Loucy (cell line): ENCODE measurements at regions not wholly inside any gene's neighbourhood (a gene's known extent, or its start where the extent isn't known, plus 50 kb on each side); places are given as distances from the start of the nearest gene placed in this dataset.

Experiments
- H2AFZ ChIP-seq: fragments of 200-600 bp; sonication (generic); 2 replicates; pipeline ENCODE4 v1.6.0; 2016; ENCODE audit warnings: antibody characterized with exemption, mild to moderate bottlenecking, low read length, moderate library complexity
- H3F3A ChIP-seq: fragments of 200-600 bp; 2 replicates; pipeline ENCODE4 v1.6.0; 2016; ENCODE audit warnings: antibody characterized with exemption, low read depth, mild to moderate bottlenecking
- H3K27me3 ChIP-seq: fragments of 200-600 bp; sonication (generic); 2 replicates; pipeline ENCODE4 v1.6.1; 2014; ENCODE audit warnings: low read length, mild to moderate bottlenecking; ENCODE audit not compliant: insufficient read depth, poor library complexity, severe bottlenecking
- H3K36me3 ChIP-seq: fragments of 200-600 bp; sonication (generic); 2 replicates; pipeline ENCODE4 v1.6.1; 2016; ENCODE audit warnings: low read length; ENCODE audit not compliant: insufficient read depth
- H3K4me1 ChIP-seq: fragments of 200-600 bp; sonication (generic); 2 replicates; pipeline ENCODE4 v1.5.1; 2014; ENCODE audit warnings: low read length, mild to moderate bottlenecking; ENCODE audit not compliant: insufficient read depth, poor library complexity, severe bottlenecking
- H3K4me2 ChIP-seq: fragments of 200-600 bp; sonication (generic); 2 replicates; pipeline ENCODE4 v1.6.0; 2014; ENCODE audit warnings: antibody characterized with exemption, low read length, low read depth, mild to moderate bottlenecking; ENCODE audit not compliant: poor library complexity, severe bottlenecking
- H3K4me3 ChIP-seq: fragments of 200-600 bp; sonication (generic); 2 replicates; pipeline ENCODE4 v1.5.1; 2014; ENCODE audit warnings: low read length, mild to moderate bottlenecking, mixed read lengths; ENCODE audit not compliant: poor library complexity, severe bottlenecking
- H3K79me2 ChIP-seq: fragments of 200-600 bp; sonication (generic); 2 replicates; pipeline ENCODE4 v1.6.1; 2014; ENCODE audit warnings: low read length; ENCODE audit not compliant: insufficient read depth
- H3K9ac ChIP-seq: fragments of 200-600 bp; sonication (generic); 2 replicates; pipeline ENCODE4 v1.6.0; 2014; ENCODE audit warnings: mild to moderate bottlenecking, low read depth, low read length, moderate library complexity; ENCODE audit not compliant: poor library complexity, severe bottlenecking
- H3K9me2 ChIP-seq: fragments of 200-600 bp; sonication (generic); replicated peaks from 2 replicates; pipeline ENCODE4 v1.6.1; 2016; ENCODE audit warnings: low read depth, low read length, mixed read lengths
- H3K9me3 ChIP-seq: fragments of 200-600 bp; sonication (generic); 2 replicates; pipeline ENCODE4 v1.6.1; 2014; ENCODE audit warnings: mild to moderate bottlenecking, antibody characterized with exemption, low read length, low read depth; ENCODE audit not compliant: insufficient read depth
- H4K20me1 ChIP-seq: fragments of 200-600 bp; sonication (generic); 2 replicates; pipeline ENCODE4 v1.6.0; 2014; ENCODE audit warnings: antibody characterized with exemption, low read length, mild to moderate bottlenecking; ENCODE audit not compliant: insufficient read depth, poor library complexity, severe bottlenecking
- CTCF ChIP-seq: fragments of 200-600 bp; sonication (generic); conservative IDR thresholded peaks from 2 replicates; pipeline ENCODE4 v1.5.1; 2014; ENCODE audit warnings: mild to moderate bottlenecking, antibody characterized with exemption, low read length
- EZH2phosphoT487 ChIP-seq: fragments of 200-600 bp; IDR thresholded peaks from 2 replicates; pipeline ENCODE4 v1.6.1; 2018; ENCODE audit warnings: antibody characterized with exemption, mild to moderate bottlenecking, moderate library complexity, borderline replicate concordance

- Histone ChIP-seq H3K9me2 (no peaks in the 10 kb centered on the region), H3K36me3 (no peaks in the 10 kb centered on the region), H3K4me2 (no peak overlapping the region), H3K27me3 (no peaks in the 10 kb centered on the region), H3K4me1 (no peaks in the 10 kb centered on the region), H3F3A (no peaks in the 10 kb centered on the region), H4K20me1 (no peaks in the 10 kb centered on the region), H3K79me2 (no peaks in the 10 kb centered on the region), H3K9me3 (no peaks in the 10 kb centered on the region), H2AFZ (no peak overlapping the region), H3K4me3 (no peak overlapping the region), H3K9ac (no peak overlapping the region)
- TF ChIP-seq CTCF, result no peak
- TF ChIP-seq EZH2phosphoT487, result no peak
Measured at GRCh38 chr6:119818876-119819275, 469.3 kb upstream of the MAN1A1 start.

- no peaks in the 10 kb centered on the region for H4K20me1 ChIP-seq
- no peak overlapping the region for H3K9ac ChIP-seq
- no peaks in the 10 kb centered on the region for H3K9me3 ChIP-seq
- no peaks in the 10 kb centered on the region for H3K36me3 ChIP-seq
- H3K27me3 ChIP-seq, result no peaks in the 10 kb centered on the region
- H3K4me3 ChIP-seq, result no peak overlapping the region
- no peaks in the 10 kb centered on the region for H3K79me2 ChIP-seq
- no peaks in the 10 kb centered on the region for H3K9me2 ChIP-seq
- no peak overlapping the region for H2AFZ ChIP-seq
- no peak for TF ChIP-seq EZH2phosphoT487
- TF ChIP-seq CTCF, result no peak
- H3F3A ChIP-seq, result no peaks in the 10 kb centered on the region
- H3K4me2 ChIP-seq, result no peak overlapping the region
- no peaks in the 10 kb centered on the region for H3K4me1 ChIP-seq
Measured at GRCh38 chr6:119814609-119815400, 465.2 kb upstream of the MAN1A1 start.

GRCh38 chr6:119802464-119802863, 452.9 kb upstream of the MAN1A1 start:
- Histone ChIP-seq H2AFZ (no peak overlapping the region), H4K20me1 (no peaks in the 10 kb centered on the region), H3K9me3 (no peaks in the 10 kb centered on the region)

More at GRCh38 chr6:119802464-119802863, 452.9 kb upstream of the MAN1A1 start:
- Histone ChIP-seq H3K4me3 (no peak overlapping the region), H3K9me2 (no peaks in the 10 kb centered on the region), H3K27me3 (no peaks in the 10 kb centered on the region), H3F3A (no peaks in the 10 kb centered on the region), H3K4me2 (no peak overlapping the region), H3K4me1 (no peaks in the 10 kb centered on the region), H3K79me2 (no peaks in the 10 kb centered on the region), H3K36me3 (no peaks in the 10 kb centered on the region), H3K9ac (no peak overlapping the region)
- TF ChIP-seq CTCF (no peak), EZH2phosphoT487 (no peak)
